ENCODE measurements at regions not wholly inside any gene's neighbourhood (a gene's known extent, or its start where the extent isn't known, plus 50 kb on each side); places are given as distances from the start of the nearest gene placed in this dataset.

DNA sequence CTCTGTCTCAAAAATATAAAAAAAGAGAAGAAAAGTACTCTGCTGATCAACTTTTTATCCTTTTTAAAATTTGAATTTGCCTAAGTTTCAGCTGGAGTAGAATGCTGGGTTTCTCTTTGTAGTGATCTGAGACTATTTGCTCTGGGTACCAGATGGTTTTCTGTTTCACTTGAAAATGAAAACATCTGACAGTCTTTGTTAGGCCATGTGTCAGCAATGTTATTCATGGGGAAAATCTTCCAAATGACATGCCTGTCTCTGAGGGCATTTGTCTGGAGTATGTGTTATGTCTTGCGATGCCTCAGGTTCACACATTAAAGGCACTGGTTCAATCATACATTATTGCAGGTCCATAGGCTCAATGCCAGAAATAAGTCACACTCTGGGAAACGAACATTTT, 175.3 kb upstream of the TMEM229A start (continued):
- TF ChIP-seq, protein P1, sequence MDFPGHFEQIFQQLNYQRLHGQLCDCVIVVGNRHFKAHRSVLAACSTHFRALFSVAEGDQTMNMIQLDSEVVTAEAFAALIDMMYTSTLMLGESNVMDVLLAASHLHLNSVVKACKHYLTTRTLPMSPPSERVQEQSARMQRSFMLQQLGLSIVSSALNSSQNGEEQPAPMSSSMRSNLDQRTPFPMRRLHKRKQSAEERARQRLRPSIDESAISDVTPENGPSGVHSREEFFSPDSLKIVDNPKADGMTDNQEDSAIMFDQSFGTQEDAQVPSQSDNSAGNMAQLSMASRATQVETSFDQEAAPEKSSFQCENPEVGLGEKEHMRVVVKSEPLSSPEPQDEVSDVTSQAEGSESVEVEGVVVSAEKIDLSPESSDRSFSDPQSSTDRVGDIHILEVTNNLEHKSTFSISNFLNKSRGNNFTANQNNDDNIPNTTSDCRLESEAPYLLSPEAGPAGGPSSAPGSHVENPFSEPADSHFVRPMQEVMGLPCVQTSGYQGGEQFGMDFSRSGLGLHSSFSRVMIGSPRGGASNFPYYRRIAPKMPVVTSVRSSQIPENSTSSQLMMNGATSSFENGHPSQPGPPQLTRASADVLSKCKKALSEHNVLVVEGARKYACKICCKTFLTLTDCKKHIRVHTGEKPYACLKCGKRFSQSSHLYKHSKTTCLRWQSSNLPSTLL (IDR thresholded peaks at IDR 0.05): no peak
- TF ChIP-seq, protein P2, sequence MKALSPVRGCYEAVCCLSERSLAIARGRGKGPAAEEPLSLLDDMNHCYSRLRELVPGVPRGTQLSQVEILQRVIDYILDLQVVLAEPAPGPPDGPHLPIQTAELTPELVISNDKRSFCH (CRISPR knock-in tag; IDR thresholded peaks at IDR 0.05): no peak
- TF ChIP-seq, protein P2 (tag; IDR thresholded peaks at IDR 0.05): no peak
- TF ChIP-seq TCF7 (IDR thresholded peaks at IDR 0.05; ENCODE audit: borderline replicate concordance) (no peak), YBX1 (IDR thresholded peaks at IDR 0.05) (no peak)
- TF ChIP-seq, protein P3, sequence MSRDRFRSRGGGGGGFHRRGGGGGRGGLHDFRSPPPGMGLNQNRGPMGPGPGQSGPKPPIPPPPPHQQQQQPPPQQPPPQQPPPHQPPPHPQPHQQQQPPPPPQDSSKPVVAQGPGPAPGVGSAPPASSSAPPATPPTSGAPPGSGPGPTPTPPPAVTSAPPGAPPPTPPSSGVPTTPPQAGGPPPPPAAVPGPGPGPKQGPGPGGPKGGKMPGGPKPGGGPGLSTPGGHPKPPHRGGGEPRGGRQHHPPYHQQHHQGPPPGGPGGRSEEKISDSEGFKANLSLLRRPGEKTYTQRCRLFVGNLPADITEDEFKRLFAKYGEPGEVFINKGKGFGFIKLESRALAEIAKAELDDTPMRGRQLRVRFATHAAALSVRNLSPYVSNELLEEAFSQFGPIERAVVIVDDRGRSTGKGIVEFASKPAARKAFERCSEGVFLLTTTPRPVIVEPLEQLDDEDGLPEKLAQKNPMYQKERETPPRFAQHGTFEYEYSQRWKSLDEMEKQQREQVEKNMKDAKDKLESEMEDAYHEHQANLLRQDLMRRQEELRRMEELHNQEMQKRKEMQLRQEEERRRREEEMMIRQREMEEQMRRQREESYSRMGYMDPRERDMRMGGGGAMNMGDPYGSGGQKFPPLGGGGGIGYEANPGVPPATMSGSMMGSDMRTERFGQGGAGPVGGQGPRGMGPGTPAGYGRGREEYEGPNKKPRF (IDR thresholded peaks at IDR 0.05; ENCODE audit: low read depth, low read length): no peak

DNA sequence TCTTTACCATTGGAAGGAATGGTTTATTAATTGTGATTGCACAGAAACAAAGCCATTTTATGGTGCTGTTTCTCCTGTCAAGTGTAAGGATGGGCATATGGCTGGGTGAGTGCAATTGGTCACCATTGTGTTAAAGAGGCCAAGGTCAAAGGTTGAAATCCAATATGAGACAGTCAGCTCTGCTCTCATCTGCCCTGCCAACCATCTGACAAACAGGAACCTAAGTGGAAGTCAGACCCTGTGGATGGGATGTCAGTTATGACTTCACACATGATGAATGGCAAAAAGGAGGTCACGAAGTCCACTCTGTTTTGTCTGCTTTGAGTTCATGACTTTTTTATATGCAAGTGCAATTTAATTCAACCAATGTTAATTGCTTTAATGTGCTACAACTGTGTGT, 172.7 kb upstream of the TMEM229A start:
- H3K79me2 ChIP-seq (ENCODE audit: control insufficient read depth, insufficient read depth, low read length): no peaks in the 10 kb centered on the region
- in situ Hi-C loops (cut with MboI): no loop called here
- no peak overlapping the region for H3K4me2 ChIP-seq (ENCODE audit: insufficient read depth, low read length)
- no peaks in the 10 kb centered on the region for H4K20me1 ChIP-seq (replicated peaks; ENCODE audit: control insufficient read depth, insufficient read depth, low read length)
- 0% methylated on average over 1 of the region's 1 CpG for WGBS (ENCODE audit: insufficient coverage, low coverage, missing lambda C conversion rate)
- no peaks in the 10 kb centered on the region for H3K9me1 ChIP-seq (ENCODE audit: control insufficient read depth, insufficient read depth, low read length)
- intact Hi-C loops (cut with micrococcal nuclease): no loop called here
- DNase-seq (ENCODE audit: extremely low read depth in 1 of 4, low spot score in 3 of 4): no peak
- no peaks in the 10 kb centered on the region for H3K9me3 ChIP-seq (replicated peaks; ENCODE audit: control insufficient read depth, insufficient read depth, low read depth, low read length)
- no TSS peak for BruUV-seq (replicated peaks)
- ChIA-PET CTCF (ENCODE audit: low intra/inter-chr PET ratio) (no interaction called here), POLR2A (no interaction called here)
- H3K9ac ChIP-seq (ENCODE audit: insufficient read depth in 1 of 2, low read depth in 2 of 2, low read length in 2 of 2): no peak overlapping the region
- no peak overlapping the region for H2AFZ ChIP-seq (ENCODE audit: low read depth, low read length)
- no peak for FAIRE-seq
- no peaks in the 10 kb centered on the region for H3K36me3 ChIP-seq (ENCODE audit: control insufficient read depth, insufficient read depth, low read length)
- no peaks in the 10 kb centered on the region for H3K27me3 ChIP-seq (ENCODE audit: control insufficient read depth in 2 of 2, insufficient read depth in 2 of 2, low read length in 2 of 2)
- no peak overlapping the region for H3K27ac ChIP-seq (ENCODE audit: extremely low read depth, low read depth, low read length)
- H3K4me3 ChIP-seq: no peak overlapping the region
- ATAC-seq: no peak
- H3K4me1 ChIP-seq (replicated peaks in 1 of 2; ENCODE audit: control insufficient read depth in 2 of 2, insufficient read depth in 2 of 2, low read length in 2 of 2): no peaks in the 10 kb centered on the region
- TF ChIP-seq CBX3 (IDR thresholded peaks at IDR 0.05; ENCODE audit: borderline replicate concordance in 1 of 2, low read length in 2 of 2) (no peak), ZNF778 (CRISPR knock-in tag; IDR thresholded peaks at IDR 0.05) (no peak), HNRNPUL1 (IDR thresholded peaks at IDR 0.05; ENCODE audit: low read length) (no peak), PHF20 (IDR thresholded peaks at IDR 0.05; ENCODE audit: partially characterized antibody) (no peak), L3MBTL2 (IDR thresholded peaks at IDR 0.05) (no peak), BRF1 (IDR thresholded peaks at IDR 0.05; ENCODE audit: borderline replicate concordance, extremely low read depth, insufficient read length) (no peak), DACH1 (IDR thresholded peaks at IDR 0.05; ENCODE audit: partially characterized antibody) (no peak)
- TF ChIP-seq, protein P4, sequence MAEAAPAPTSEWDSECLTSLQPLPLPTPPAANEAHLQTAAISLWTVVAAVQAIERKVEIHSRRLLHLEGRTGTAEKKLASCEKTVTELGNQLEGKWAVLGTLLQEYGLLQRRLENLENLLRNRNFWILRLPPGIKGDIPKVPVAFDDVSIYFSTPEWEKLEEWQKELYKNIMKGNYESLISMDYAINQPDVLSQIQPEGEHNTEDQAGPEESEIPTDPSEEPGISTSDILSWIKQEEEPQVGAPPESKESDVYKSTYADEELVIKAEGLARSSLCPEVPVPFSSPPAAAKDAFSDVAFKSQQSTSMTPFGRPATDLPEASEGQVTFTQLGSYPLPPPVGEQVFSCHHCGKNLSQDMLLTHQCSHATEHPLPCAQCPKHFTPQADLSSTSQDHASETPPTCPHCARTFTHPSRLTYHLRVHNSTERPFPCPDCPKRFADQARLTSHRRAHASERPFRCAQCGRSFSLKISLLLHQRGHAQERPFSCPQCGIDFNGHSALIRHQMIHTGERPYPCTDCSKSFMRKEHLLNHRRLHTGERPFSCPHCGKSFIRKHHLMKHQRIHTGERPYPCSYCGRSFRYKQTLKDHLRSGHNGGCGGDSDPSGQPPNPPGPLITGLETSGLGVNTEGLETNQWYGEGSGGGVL (CRISPR knock-in tag; IDR thresholded peaks at IDR 0.05): no peak
- TF ChIP-seq, protein P5, sequence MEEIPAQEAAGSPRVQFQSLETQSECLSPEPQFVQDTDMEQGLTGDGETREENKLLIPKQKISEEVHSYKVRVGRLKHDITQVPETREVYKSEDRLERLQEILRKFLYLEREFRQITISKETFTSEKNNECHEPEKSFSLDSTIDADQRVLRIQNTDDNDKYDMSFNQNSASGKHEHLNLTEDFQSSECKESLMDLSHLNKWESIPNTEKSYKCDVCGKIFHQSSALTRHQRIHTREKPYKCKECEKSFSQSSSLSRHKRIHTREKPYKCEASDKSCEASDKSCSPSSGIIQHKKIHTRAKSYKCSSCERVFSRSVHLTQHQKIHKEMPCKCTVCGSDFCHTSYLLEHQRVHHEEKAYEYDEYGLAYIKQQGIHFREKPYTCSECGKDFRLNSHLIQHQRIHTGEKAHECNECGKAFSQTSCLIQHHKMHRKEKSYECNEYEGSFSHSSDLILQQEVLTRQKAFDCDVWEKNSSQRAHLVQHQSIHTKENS (CRISPR knock-in tag; IDR thresholded peaks at IDR 0.05): no peak

Measured in K562 (cell line).